ENCODE measurements at regions not wholly inside any gene's neighbourhood (a gene's known extent, or its start where the extent isn't known, plus 50 kb on each side); places are given as distances from the start of the nearest gene placed in this dataset.

DNA sequence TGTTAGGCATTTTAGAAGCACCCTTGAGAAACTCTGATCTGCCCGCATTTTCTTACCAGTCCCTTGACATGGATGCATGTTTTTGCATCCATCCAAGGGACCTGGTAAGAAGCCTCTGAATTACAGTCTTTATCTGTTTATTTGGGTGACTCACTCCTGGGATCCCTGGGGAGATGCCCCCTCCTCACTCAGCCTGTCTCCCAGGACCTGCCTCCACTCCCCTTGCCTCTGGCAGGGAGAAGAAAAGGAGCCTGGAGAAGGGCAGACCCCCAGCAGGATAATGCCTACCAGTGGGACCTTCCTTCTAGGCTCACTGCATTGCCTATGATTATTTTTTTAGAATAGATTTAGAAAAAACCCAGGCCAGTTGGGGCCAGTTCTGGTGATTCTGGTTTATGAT lies 329.4 kb downstream of the PTTG2 start:
- DNase-seq (ENCODE audit: low spot score) (no peak), ATAC-seq (ENCODE audit: low read depth) (no peak)
- H3K9me3 ChIP-seq (ENCODE audit: severe bottlenecking) = peaks cover 4% of the 10 kb centered on the region
- TF ChIP-seq CTCF (IDR thresholded peaks at IDR 0.05; ENCODE audit: poor library complexity, severe bottlenecking) = no peak
- H3K27ac ChIP-seq (ENCODE audit: poor library complexity, severe bottlenecking) = peak overlapping the region; percentile 49
- H3K27me3 ChIP-seq (ENCODE audit: insufficient read depth, poor library complexity, severe bottlenecking) = no peaks in the 10 kb centered on the region
- no peaks in the 10 kb centered on the region for H3K36me3 ChIP-seq (ENCODE audit: low read depth)
- H3K4me1 ChIP-seq (ENCODE audit: insufficient read depth, poor library complexity, severe bottlenecking) = peaks cover 12% of the 10 kb centered on the region
- no peak overlapping the region for H3K4me3 ChIP-seq (ENCODE audit: severe bottlenecking)

DNA sequence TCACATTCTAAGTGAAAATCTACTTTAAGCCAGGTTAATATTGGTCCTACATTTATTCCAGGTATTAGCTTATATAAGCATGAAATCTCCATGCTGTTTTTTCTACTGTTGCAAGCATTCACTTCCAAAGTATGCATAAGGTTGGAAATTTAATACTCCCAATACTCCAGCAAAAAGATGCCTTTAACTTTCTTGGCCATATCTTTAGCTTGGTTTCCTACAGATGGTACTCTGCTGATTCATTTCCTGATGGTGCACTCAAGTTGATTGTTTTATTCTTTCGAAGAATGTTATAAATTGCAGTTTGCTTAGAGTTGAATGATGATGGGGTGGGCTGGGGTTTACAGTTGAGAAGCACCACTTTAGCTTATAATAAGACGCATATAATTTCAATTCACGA lies 330.2 kb downstream of the PTTG2 start:
- Histone ChIP-seq H3K36me3 (ENCODE audit: low read depth) (no peaks in the 10 kb centered on the region), H3K9me3 (ENCODE audit: severe bottlenecking) (peaks cover 4% of the 10 kb centered on the region), H3K4me1 (ENCODE audit: insufficient read depth, poor library complexity, severe bottlenecking) (peaks cover 12% of the 10 kb centered on the region), H3K27ac (ENCODE audit: poor library complexity, severe bottlenecking) (peak overlapping the region; percentile 49), H3K27me3 (ENCODE audit: insufficient read depth, poor library complexity, severe bottlenecking) (no peaks in the 10 kb centered on the region), H3K4me3 (ENCODE audit: severe bottlenecking) (no peak overlapping the region)
- ATAC-seq (ENCODE audit: low read depth) = peak; percentile 90
- no peak for DNase-seq (ENCODE audit: low spot score)
- no peak for TF ChIP-seq CTCF (IDR thresholded peaks at IDR 0.05; ENCODE audit: poor library complexity, severe bottlenecking)

DNA sequence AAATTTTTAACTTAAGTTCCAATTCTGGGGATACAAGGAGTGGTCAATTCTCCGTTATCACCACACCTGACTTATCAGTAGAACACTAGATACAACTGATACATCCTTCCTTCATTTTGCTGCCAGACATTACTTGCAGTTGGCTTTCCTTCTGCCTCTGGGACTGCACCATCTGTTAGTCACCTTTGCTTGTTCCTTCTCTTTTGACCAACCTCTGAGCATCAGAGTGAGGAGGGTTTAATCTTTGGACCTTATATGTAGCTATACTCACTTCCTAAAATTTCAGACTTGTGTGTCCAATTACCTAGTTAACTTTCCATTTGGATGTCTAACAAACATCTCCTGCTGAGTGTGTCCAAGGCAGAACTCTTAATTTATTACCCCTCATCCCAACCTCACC lies 330.7 kb downstream of the PTTG2 start:
- H3K36me3 ChIP-seq (ENCODE audit: low read depth) = no peaks in the 10 kb centered on the region
- peak overlapping the region; percentile 49 for H3K27ac ChIP-seq (ENCODE audit: poor library complexity, severe bottlenecking)
- peaks cover 12% of the 10 kb centered on the region for H3K4me1 ChIP-seq (ENCODE audit: insufficient read depth, poor library complexity, severe bottlenecking)
- ATAC-seq (ENCODE audit: low read depth) = no peak
- DNase-seq (ENCODE audit: low spot score) = no peak
- peaks cover 4% of the 10 kb centered on the region for H3K9me3 ChIP-seq (ENCODE audit: severe bottlenecking)
- no peaks in the 10 kb centered on the region for H3K27me3 ChIP-seq (ENCODE audit: insufficient read depth, poor library complexity, severe bottlenecking)
- no peak overlapping the region for H3K4me3 ChIP-seq (ENCODE audit: severe bottlenecking)
- TF ChIP-seq CTCF (IDR thresholded peaks at IDR 0.05; ENCODE audit: poor library complexity, severe bottlenecking) = no peak

GRCh38 chr4:38292529-38292928 lies 332.3 kb downstream of the PTTG2 start:
- ATAC-seq (ENCODE audit: low read depth) = no peak
- Histone ChIP-seq H3K27me3 (ENCODE audit: insufficient read depth, poor library complexity, severe bottlenecking) (no peaks in the 10 kb centered on the region), H3K27ac (ENCODE audit: poor library complexity, severe bottlenecking) (no peak overlapping the region), H3K36me3 (ENCODE audit: low read depth) (no peaks in the 10 kb centered on the region), H3K4me3 (ENCODE audit: severe bottlenecking) (no peak overlapping the region), H3K4me1 (ENCODE audit: insufficient read depth, poor library complexity, severe bottlenecking) (peaks cover 15% of the 10 kb centered on the region), H3K9me3 (ENCODE audit: severe bottlenecking) (peaks cover 4% of the 10 kb centered on the region)
- no peak for DNase-seq (ENCODE audit: low spot score)
- TF ChIP-seq CTCF (IDR thresholded peaks at IDR 0.05; ENCODE audit: poor library complexity, severe bottlenecking) = no peak

DNA sequence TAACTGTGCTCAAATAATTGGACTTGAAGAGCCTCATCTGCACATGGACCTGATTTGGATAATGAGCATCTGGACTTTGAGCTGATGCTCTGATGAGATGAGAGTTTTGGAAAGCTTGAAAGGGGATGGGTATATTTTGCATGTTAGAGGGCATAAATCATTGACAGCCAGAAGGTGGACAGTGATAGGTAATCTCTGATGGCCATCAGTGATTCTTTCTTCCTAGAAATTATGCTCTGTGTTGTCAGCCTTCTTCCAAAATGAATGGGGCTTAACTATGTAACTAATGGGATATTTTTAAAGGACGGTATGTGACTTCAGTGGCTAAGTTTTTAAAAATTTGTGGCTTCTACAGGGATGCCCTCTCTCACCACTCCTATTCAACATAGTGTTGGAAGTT lies 334.0 kb downstream of the PTTG2 start:
- peaks cover 15% of the 10 kb centered on the region for H3K4me1 ChIP-seq (ENCODE audit: insufficient read depth, poor library complexity, severe bottlenecking)
- peaks cover 11% of the 10 kb centered on the region for H3K9me3 ChIP-seq (ENCODE audit: severe bottlenecking)
- no peaks in the 10 kb centered on the region for H3K27me3 ChIP-seq (ENCODE audit: insufficient read depth, poor library complexity, severe bottlenecking)
- H3K4me3 ChIP-seq (ENCODE audit: severe bottlenecking) = no peak overlapping the region
- no peak for TF ChIP-seq CTCF (IDR thresholded peaks at IDR 0.05; ENCODE audit: poor library complexity, severe bottlenecking)
- DNase-seq (ENCODE audit: low spot score) (no peak), ATAC-seq (ENCODE audit: low read depth) (no peak)
- no peaks in the 10 kb centered on the region for H3K36me3 ChIP-seq (ENCODE audit: low read depth)
- H3K27ac ChIP-seq (ENCODE audit: poor library complexity, severe bottlenecking) = no peak overlapping the region

Data from RWPE2 (cell line).